Glomerular visceral epithelial cell (primary cell): ENCODE measurements at regions not wholly inside any gene's neighbourhood (a gene's known extent, or its start where the extent isn't known, plus 50 kb on each side); places are given as distances from the start of the nearest gene placed in this dataset.

Experiments used
- DNase-seq: peaks from one replicate; pipeline ENCODE4 v3.0.0-alpha.2; 2016; ENCODE audit errors: extremely low spot score

- DNase-seq: no peak
These were observed 170.5 kb upstream of the HTR2A start for GRCh38 chr13:47067306-47067705.

GRCh38 chr13:47066226-47066625 is 169.4 kb upstream of the HTR2A start:
- no peak for DNase-seq

DNA sequence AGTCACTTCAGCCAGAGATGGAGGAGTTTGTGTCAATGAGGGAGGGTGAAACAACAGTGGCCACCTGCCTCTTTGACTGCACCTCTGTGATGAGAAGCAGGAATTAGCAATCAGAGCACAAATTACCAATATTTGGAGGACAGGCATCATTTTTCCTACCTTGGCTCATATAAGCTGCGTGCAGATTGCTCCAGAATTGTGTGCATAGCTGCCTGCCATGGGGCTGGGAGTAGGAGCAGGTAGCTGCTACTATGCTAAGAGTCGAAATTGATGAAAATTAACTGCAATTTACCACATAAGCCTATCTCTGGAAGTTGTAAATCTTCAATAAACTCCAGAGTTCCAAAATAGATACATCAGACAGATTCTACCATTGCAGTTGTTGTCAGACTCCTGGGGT is 167.5 kb upstream of the HTR2A start:
- no peak for DNase-seq

GRCh38 chr13:47049276-47049989 is 152.6 kb upstream of the HTR2A start:
- no peak for DNase-seq

- no peak for DNase-seq
These were observed 149.9 kb upstream of the HTR2A start for GRCh38 chr13:47046706-47047105.

DNA sequence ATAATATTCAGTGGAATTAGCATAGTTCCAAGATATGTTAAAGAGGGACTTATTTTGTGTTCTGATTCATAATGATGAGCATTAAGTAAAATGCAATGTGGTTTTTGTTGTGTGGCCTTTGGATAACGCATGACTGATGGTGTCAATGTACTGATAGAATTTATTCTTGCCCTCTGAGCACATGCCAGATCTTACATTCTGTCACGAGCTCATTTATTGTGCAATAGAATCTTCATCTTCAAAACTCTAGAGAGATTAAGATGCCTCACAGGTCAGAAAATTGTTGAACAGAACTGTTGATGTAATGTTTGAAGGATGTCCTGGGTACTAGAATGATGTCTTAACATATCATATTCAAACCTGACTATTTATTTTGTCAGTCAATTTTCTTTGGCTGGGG is 148.0 kb upstream of the HTR2A start:
- DNase-seq: no peak

- DNase-seq: peak; percentile 55
These were observed 142.3 kb upstream of the HTR2A start for GRCh38 chr13:47039106-47039505.

DNA sequence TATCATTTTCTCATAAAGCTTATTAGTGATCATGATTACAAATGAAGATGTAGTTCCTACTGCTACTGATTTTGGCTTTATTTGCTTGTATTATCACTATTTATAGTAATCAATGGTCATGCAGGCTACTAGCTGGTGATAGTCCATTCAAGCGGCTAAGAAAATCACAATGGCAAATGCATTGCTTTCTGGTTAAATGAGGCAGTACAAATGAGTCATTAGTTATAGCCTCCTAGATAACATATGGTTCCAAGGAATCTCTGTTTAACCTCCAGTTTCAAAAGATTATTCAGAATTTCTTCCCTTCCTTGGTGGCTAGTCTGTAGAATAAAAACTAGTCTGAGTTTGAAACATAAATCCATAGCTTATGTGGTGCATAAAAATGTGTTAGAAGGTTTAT is 141.3 kb upstream of the HTR2A start:
- DNase-seq: peak; percentile 7

GRCh38 chr13:47036294-47037008 is 139.6 kb upstream of the HTR2A start:
- DNase-seq: peak; percentile 8

- peak; percentile 40 for DNase-seq
These were observed 136.4 kb upstream of the HTR2A start for GRCh38 chr13:47033216-47033615.

- no peak for DNase-seq
These were observed 131.1 kb upstream of the HTR2A start for GRCh38 chr13:47027780-47028437.

DNA sequence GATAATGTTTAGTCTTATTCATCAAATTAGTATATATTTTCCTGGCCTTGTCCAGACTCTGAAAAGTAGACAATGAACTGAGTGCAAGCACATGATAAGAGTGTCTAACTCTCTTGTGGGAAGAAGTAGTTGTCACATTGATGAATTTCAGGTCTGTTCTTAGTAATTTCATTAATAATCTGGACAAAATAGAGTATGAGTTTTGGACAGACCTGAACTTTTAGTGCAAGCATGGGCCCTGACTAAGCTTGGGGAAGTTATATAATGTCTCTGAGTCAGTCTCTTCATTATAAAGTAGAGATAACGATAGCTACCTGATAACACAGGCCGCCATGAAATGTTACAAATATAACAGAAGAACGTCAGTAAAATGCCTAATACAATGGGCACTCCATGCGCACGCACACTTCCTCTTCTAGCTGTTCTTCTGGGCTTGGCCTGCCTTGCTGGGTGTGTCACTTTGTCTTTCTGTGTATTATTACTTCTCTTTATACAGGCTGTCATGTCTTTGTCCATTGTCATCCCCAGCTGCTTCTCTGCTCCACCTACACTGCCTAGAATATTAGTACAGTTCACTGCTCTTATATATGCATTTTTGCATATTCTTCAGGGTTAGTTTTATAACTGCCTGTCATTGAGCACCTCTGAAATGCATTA is 129.1 kb upstream of the HTR2A start:
- DNase-seq: no peak

DNA sequence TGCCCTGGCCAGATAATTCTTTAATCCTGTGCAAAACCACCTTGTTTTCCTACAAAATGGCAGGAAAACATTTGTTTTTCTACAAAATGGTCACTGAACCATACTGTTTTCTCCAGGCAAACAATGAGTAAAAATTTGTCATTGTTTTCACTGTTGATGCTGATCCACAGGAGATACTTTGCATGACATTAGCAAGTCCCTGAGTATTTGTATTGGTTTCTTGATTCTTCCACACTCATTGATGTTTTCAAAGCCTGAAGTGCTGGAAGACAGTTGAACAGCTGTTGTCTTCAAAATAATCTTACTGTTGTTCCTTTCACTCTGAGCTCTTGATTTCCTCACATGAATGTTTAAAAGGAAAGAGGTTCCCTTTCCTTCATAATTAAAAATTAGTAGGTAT is 123.1 kb upstream of the HTR2A start:
- DNase-seq: no peak

- DNase-seq: no peak
These were observed 120.6 kb upstream of the HTR2A start for GRCh38 chr13:47017476-47017875.

- DNase-seq: no peak
These were observed 111.5 kb upstream of the HTR2A start for GRCh38 chr13:47008318-47008717.

DNA sequence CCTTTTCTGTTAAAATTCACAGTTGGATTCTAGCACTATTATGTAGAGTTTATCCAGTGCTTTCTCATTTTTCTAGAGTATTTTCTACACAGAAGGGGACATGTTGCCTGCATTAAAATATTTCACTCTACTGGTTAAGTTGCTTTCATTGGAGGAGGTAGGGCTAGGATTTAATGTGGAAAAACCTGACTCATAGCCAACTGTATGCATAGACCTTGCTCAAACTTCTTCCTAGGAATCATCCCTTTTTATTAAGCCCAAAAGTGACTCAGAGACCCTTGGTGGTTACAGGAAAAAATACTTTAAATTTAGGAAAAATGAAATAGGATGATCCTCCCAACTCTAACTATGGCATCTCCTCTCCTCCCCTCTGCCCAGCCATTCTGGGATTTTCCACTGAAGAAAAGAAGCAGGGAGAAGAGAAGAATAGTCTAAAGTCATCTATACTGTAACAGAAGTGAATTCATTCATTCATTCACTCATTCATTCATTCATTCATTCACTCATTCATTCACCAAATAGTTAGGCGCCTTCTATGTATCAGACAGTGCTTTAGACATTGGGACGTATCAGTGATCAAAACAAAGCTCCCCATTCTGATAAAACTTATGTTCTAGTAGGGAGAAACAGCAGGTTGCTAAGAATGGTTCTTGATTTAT is 109.0 kb upstream of the HTR2A start:
- no peak for DNase-seq

DNA sequence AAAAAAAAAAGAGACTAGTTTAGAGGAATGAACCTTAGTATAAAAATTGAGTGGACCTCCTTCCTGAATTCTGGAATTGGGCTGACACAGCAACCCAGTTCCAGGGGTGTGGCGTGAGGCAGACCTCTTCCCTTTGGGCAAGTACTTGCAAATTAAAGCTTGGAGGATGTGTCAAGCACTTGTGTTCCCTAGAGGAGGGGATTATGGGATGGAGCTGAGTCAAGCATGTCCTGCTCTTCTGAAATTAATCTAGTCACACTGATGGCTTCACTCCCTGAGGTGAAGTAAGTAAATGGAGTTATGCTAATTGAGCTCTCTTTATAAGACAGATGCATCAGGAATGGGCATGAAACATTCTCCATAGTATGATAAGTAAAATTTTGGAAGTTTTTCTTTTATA is 107.7 kb upstream of the HTR2A start:
- no peak for DNase-seq

GRCh38 chr13:47004027-47004426 is 107.2 kb upstream of the HTR2A start:
- DNase-seq: no peak

DNA sequence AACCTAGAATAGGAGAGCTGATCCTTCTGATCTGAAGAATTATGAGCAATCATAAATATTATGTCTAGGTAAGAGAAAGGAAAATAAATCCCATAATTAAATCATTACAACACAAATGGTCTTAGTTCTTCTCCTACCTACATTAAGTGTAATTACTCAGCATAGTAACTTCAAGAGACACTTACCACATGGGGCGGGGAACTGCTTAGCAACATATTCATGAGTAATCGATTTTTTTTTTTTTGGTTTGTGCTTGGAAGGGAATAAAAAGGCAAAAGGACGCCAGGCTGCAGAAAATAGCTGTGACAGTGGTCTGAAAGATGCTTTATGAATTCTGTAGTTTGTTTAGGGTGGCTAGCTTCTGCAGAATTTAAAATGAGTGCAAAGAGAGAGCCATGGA is 103.3 kb upstream of the HTR2A start:
- DNase-seq: no peak

DNA sequence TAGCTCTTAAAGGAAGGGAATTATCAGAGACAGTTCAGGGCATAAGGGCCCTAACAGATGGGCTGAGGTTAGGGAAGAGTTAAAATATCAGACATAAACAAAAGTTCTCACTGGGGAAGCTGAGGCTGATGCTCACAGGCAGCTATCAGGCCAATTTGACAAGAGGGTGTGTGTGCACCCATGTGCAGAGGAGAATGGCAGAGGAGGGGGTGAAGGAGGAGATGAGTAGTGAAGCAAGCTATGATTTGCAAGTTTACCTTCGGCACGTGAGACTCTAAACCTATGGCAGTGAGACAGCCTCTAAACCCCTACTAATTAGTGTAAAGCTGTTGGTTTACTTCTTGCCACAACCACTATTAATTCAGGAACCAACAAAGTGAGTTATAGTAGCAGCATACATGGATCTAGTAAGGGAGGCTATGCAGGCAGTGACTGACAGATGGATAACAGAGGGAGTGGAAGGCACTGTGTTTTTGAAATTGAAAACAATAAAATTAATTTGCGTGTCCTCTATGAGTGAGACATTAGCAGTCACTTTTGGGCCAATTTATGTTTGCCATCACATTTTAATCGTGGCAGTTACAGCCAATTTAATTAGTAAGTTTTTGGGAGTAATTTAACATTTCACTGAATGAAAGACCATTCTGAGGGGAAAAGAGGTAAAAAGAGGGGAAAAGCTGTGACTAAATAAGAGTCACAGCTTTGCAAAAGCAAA is 99.6 kb upstream of the HTR2A start:
- no peak for DNase-seq

GRCh38 chr13:46995874-46996273 is 99.0 kb upstream of the HTR2A start:
- no peak for DNase-seq
